HCT116 (cell line): ENCODE measurements at regions not wholly inside any gene's neighbourhood (a gene's known extent, or its start where the extent isn't known, plus 50 kb on each side); places are given as distances from the start of the nearest gene placed in this dataset.

Experiments used
- ATAC-seq: fragments of 200-7000 bp; cut with Tn5 transposase; 2 replicates; pipeline ENCODE4 v1.9.1; 2020; ENCODE audit warnings: mild to moderate bottlenecking, moderate library complexity
- BruUV-seq: library from RNA; stranded (reverse); fragments of 400-500 nt; replicated peaks from 2 replicates; lab custom pipeline; 2021; lab: Mats Ljungman, UMichigan
- CTCF ChIA-PET: fragments of 300-600 bp; sonication (Branson Sonifier 250); formaldehyde crosslinking; loops from one replicate; lab custom pipeline; 2021; ENCODE audit warnings: antibody characterized with exemption; lab: Charles Lee
- POLR2A ChIA-PET: fragments of 300-600, 350-600 bp; sonication (Branson Sonifier 250); formaldehyde crosslinking; loops from one replicate; lab custom pipeline; 2021; ENCODE audit warnings: antibody characterized with exemption; lab: Charles Lee
- RAD21 ChIA-PET, 2 experiments: fragments of 300-600 bp; sonication (Branson Sonifier 250); formaldehyde crosslinking; loops; one replicate each; lab custom pipeline; 2023; ENCODE audit warnings: low total read pairs in 2 of 2; ENCODE audit not compliant: uncharacterized antibody in 2 of 2, unreplicated experiment in 2 of 2, low non-redundant PET in 1 of 2; lab: Charles Lee
- DNase-seq: peaks from one replicate; pipeline ENCODE4 v3.0.0-alpha.2; 2010; ENCODE audit warnings: low read depth, low spot score
- H2AFZ ChIP-seq: fragments of 200-600 bp; shearing (Covaris generic), sonication (generic); 2 replicates; pipeline ENCODE4 v1.6.1; 2017; ENCODE audit warnings: low read depth, mixed run types, mixed read lengths, antibody characterized with exemption, low read length; ENCODE audit not compliant: poor library complexity, severe bottlenecking
- H3K27ac ChIP-seq: 2 replicates; pipeline ENCODE4 v1.5.1; 2012; ENCODE audit warnings: low read depth, low read length
- H3K27me3 ChIP-seq: fragments of 200-600 bp; sonication (generic); 2 replicates; pipeline ENCODE4 v1.6.1; 2016; ENCODE audit warnings: mixed run types, low read length, mixed read lengths; ENCODE audit not compliant: insufficient read depth
- H3K36me3 ChIP-seq, 2 experiments: fragments of 200-500 bp in 1 of 2; fragments of 200-600 bp in 1 of 2; sonication (Bioruptor generic) in 1 of 2; sonication (generic) in 1 of 2; 2 replicates each; pipeline versions ENCODE4 v1.5.1 to v1.6.1; 2014 to 2016; ENCODE audit warnings: low read length in 2 of 2, inconsistent platforms in 1 of 2, mixed read lengths in 1 of 2, mixed run types in 1 of 2; ENCODE audit not compliant: insufficient read depth in 2 of 2, control insufficient read depth in 1 of 2
- H3K4me1 ChIP-seq, 2 experiments: fragments of 200-600 bp in 1 of 2; sonication (generic) in 1 of 2; 2 replicates each; pipeline versions ENCODE4 v1.5.1 to v1.6.1; 2012 to 2017; ENCODE audit warnings: low read length in 2 of 2, inconsistent platforms in 1 of 2, mild to moderate bottlenecking in 1 of 2, mixed read lengths in 1 of 2, mixed run types in 1 of 2, moderate library complexity in 1 of 2; ENCODE audit not compliant: insufficient read depth in 2 of 2, control insufficient read depth in 1 of 2
- H3K4me2 ChIP-seq: fragments of 200-600 bp; sonication (generic); 2 replicates; pipeline ENCODE4 v1.6.1; 2017; ENCODE audit warnings: mixed run types, low read length, mixed read lengths
- H3K4me3 ChIP-seq, 2 experiments: fragments of 200-600 bp in 1 of 2; sonication (generic) in 1 of 2; replicated peaks in 1 of 2; 2 replicates each; pipeline ENCODE4 v1.5.1; 2011 to 2016; ENCODE audit warnings: low read length in 2 of 2, control low read depth in 1 of 2, low read depth in 1 of 2, mild to moderate bottlenecking in 1 of 2, mixed read lengths in 1 of 2, mixed run types in 1 of 2
- H3K79me2 ChIP-seq: fragments of 200-600 bp; sonication (generic); 2 replicates; pipeline ENCODE4 v1.6.1; 2017; ENCODE audit warnings: mild to moderate bottlenecking, mixed run types, low read length, moderate library complexity, mixed read lengths; ENCODE audit not compliant: insufficient read depth
- H3K9ac ChIP-seq: fragments of 200-600 bp; sonication (generic); 2 replicates; pipeline ENCODE4 v1.6.1; 2016; ENCODE audit warnings: low read length, mixed read lengths
- H3K9me2 ChIP-seq: fragments of 200-600 bp; sonication (generic), shearing (Covaris generic); 2 replicates; pipeline ENCODE4 v1.6.1; 2017; ENCODE audit warnings: mixed run types, mild to moderate bottlenecking, moderate library complexity; ENCODE audit not compliant: insufficient read depth
- H3K9me3 ChIP-seq, 2 experiments: fragments of 200-500 bp in 1 of 2; fragments of 200-600 bp in 1 of 2; sonication (Bioruptor generic) in 1 of 2; sonication (generic) in 1 of 2; 2 replicates each; pipeline ENCODE4 v1.6.1; 2014 to 2017; ENCODE audit warnings: low read length in 2 of 2, mixed read lengths in 2 of 2, inconsistent platforms in 1 of 2, low read depth in 1 of 2, mild to moderate bottlenecking in 1 of 2, mixed run types in 1 of 2, moderate library complexity in 1 of 2; ENCODE audit not compliant: control insufficient read depth in 1 of 2, insufficient read depth in 1 of 2
- H4K20me1 ChIP-seq: fragments of 200-600 bp; sonication (generic), shearing (Covaris generic); 2 replicates; pipeline ENCODE4 v1.6.1; 2017; ENCODE audit warnings: mixed run types, mild to moderate bottlenecking, moderate library complexity; ENCODE audit not compliant: insufficient read depth
- CBX3 ChIP-seq: IDR thresholded peaks from 2 replicates; pipeline ENCODE4 v1.6.1; 2012; ENCODE audit warnings: low read depth
- CEBPB ChIP-seq: IDR thresholded peaks from 2 replicates; pipeline ENCODE4 v1.6.1; 2012; ENCODE audit warnings: low read depth
- ELF1 ChIP-seq: IDR thresholded peaks from 2 replicates; pipeline ENCODE4 v1.6.1; 2012; ENCODE audit warnings: low read depth, borderline replicate concordance
- EZH2 ChIP-seq: fragments of 200-600 bp; sonication (generic); IDR thresholded peaks from 2 replicates; pipeline ENCODE4 v1.6.1; 2017; ENCODE audit warnings: antibody characterized with exemption, mixed run types
- FOSL1 ChIP-seq: IDR thresholded peaks from 2 replicates; pipeline ENCODE4 v1.6.1; 2012; ENCODE audit warnings: low read depth
- JUND ChIP-seq: IDR thresholded peaks from 2 replicates; pipeline ENCODE4 v1.6.1; 2012
- POLR2A ChIP-seq: IDR thresholded peaks from 2 replicates; pipeline ENCODE4 v1.7.0; 2011; ENCODE audit warnings: borderline replicate concordance; ENCODE audit not compliant: insufficient read depth, insufficient read length; ENCODE audit errors: extremely low read depth
- REST ChIP-seq: IDR thresholded peaks from 2 replicates; pipeline ENCODE4 v1.6.1; 2012; ENCODE audit warnings: low read depth
- SP1 ChIP-seq: IDR thresholded peaks from 2 replicates; pipeline ENCODE4 v1.6.1; 2012; ENCODE audit warnings: low read depth
- YY1 ChIP-seq: IDR thresholded peaks from 2 replicates; pipeline ENCODE4 v1.6.1; 2011; ENCODE audit warnings: low read length, low read depth, moderate library complexity, mild to moderate bottlenecking; ENCODE audit not compliant: insufficient replicate concordance; ENCODE audit errors: extremely low read depth
- ZBTB33 ChIP-seq: IDR thresholded peaks from 2 replicates; pipeline ENCODE4 v1.6.1; 2011; ENCODE audit warnings: mild to moderate bottlenecking, low read length, moderate library complexity; ENCODE audit not compliant: insufficient replicate concordance; ENCODE audit errors: extremely low read depth
- ZFX ChIP-seq: fragments of 450-650 bp; IDR thresholded peaks from 2 replicates; pipeline ENCODE4 v1.6.1; 2017
- intact Hi-C: fragments of 100-400 bp; cut with micrococcal nuclease; formaldehyde crosslinking; loops from 2 replicates; pipeline ENCODE4 v1.10.0; 2022
- TF ChIP-seq, protein P1 (sequence below): IDR thresholded peaks from 2 replicates; pipeline ENCODE4 v1.6.1; 2012

DNA sequence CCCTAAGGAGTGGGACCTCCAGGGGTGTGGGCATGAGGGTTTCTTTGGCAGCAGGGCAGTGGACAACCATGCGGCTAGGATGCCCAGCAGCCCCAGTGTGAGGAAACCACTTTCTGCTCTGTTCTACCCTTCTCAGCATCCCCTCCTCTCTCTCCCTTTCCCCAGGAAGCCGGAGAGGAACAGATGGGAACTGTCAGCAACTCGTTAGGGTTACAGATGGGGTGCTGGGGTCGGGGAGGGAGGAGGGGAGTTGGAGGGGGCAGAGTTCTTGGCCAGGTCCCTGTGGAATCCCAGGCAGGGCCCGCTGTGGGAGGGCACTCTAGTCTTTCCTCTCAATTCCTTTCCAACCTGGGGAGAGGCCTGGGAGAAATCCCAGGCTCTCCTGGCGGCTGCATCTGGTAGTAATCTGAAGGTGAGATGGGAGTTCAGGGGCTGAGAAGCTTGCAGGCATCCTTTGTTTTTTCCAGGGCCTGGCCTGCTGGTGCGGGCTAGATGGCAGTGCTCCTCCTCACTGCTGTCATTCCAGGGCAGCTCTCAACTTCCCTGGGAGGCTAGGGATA is 93.9 kb upstream of the CSF3R start:
- Histone ChIP-seq H3K9me3 (no peaks in the 10 kb centered on the region), H3K4me1 (peaks cover 0 to under 1% of the 10 kb centered on the region in 2 experiments; a peak in 1 of 4 replicates), H2AFZ (no peak overlapping the region), H3K27me3 (peaks cover 14% of the 10 kb centered on the region; the same call in 1 of the 2 replicates), H3K9ac (no peak overlapping the region), H3K27ac (no peak overlapping the region), H3K9me2 (no peaks in the 10 kb centered on the region), H4K20me1 (no peaks in the 10 kb centered on the region), H3K4me3 (no peak overlapping the region), H3K36me3 (no peaks in the 10 kb centered on the region), H3K4me2 (no peak overlapping the region), H3K79me2 (no peaks in the 10 kb centered on the region)
- no peak for ATAC-seq
- DNase-seq = no peak
- ChIA-PET RAD21 (interaction anchor here in 1 of 2 experiments (0.7 kb wide), 1 partner anchor 911 kb away, joined by 3 read pairs; no protein-coding TSS in a partner anchor), POLR2A (no interaction called here), CTCF (interaction anchor here (0.6 to 1.9 kb wide), 27 partner anchors 8 to 948 kb away, joined by 3 to 16 read pairs (median 3); partner anchors contain the start of gene OSCP1)
- BruUV-seq = no TSS peak
- intact Hi-C loops = loop anchor here (10.0 kb wide), 2 partner anchors 598 to 1108 kb away; no protein-coding TSS in a partner anchor
- TF ChIP-seq YY1 = no peak
- no peak for TF ChIP-seq POLR2A
- no peak for TF ChIP-seq ZBTB33
- no peak for TF ChIP-seq ELF1
- TF ChIP-seq CEBPB = no peak
- no peak for TF ChIP-seq JUND
- no peak for TF ChIP-seq CBX3
- no peak for TF ChIP-seq EZH2
- no peak for TF ChIP-seq SP1
- TF ChIP-seq, protein P1, sequence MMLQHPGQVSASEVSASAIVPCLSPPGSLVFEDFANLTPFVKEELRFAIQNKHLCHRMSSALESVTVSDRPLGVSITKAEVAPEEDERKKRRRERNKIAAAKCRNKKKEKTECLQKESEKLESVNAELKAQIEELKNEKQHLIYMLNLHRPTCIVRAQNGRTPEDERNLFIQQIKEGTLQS = no peak
- TF ChIP-seq FOSL1 = no peak
- TF ChIP-seq ZFX = no peak
- TF ChIP-seq REST = no peak
